ENCODE measurements at regions not wholly inside any gene's neighbourhood (a gene's known extent, or its start where the extent isn't known, plus 50 kb on each side); places are given as distances from the start of the nearest gene placed in this dataset.

DNA sequence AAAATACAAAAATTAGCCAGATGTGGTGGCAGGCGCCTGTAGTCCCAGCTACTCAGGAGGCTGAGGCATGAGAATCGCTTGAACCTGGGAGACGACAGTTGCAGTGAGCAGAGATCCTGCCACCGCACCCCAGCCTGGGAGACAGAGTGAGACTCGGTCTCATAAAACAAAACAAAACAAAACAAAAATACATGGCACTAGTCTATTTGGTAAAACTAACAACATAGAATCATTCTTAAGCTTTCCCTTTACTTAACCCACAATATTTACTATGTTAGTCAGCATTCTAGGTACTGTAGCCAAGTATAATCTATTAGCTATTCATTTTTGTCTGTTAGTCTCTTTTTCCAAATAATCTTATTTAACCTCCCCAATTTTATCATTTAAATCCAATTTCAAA is 1482.8 kb downstream of the SLITRK5 start:
- TF ChIP-seq TAF1 (IDR thresholded peaks at IDR 0.05; ENCODE audit: borderline replicate concordance, low read depth, low read length) (no peak), POLR2AphosphoS5 (IDR thresholded peaks at IDR 0.05; ENCODE audit: low read depth, low read length) (no peak), POLR2A (IDR thresholded peaks at IDR 0.05; ENCODE audit: low read depth, low read length) (no peak)

Data from GM12892 (cell line).